ENCODE measurements at regions not wholly inside any gene's neighbourhood (a gene's known extent, or its start where the extent isn't known, plus 50 kb on each side); places are given as distances from the start of the nearest gene placed in this dataset.

DNA sequence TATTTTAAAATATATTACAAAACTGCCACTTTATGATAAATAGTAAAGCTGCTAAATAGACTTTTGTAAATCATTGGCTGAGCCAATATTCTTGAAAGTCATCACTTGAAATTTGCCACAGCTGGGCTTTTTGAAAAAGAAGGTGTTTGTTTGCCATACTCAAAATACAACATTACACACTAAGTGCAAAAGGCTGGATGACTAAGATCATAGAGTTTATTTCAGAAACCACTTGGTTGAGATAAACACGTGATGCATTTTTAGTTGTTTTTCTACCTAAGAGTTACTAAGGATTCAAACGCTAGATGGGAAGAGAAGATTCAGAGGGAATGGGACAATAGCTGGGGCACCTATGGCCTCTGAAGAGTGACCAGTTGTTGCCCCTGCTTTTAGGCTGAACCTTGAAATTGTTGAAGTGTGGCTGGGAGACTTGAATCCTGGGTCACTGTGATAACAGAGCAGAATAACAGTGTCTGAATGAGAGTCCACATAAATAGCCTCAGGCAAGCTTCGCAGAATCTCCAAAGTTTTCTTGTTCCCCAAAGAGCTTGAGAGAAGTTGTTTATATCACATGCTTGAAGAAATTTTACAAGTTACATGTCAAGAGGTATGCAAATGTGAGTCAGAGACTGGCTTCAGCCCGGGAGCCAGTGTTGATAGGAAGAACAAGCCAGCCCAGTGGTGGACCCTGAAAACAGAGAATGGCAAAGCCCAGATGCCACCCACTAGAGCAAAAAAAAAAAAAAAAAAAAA is 409.8 kb downstream of the GPD2 start:
- Histone ChIP-seq H3K4me3 (ENCODE audit: low read depth in 2 of 2, low read length in 2 of 2) (no peak overlapping the region), H3K36me3 (ENCODE audit: control insufficient read depth, insufficient read depth, low read length) (no peaks in the 10 kb centered on the region), H3K4me1 (ENCODE audit: control insufficient read depth, insufficient read depth, low read length) (no peaks in the 10 kb centered on the region), H3K9me3 (ENCODE audit: control insufficient read depth, insufficient read depth, low read depth, low read length) (no peaks in the 10 kb centered on the region), H3K27ac (ENCODE audit: low read length) (no peak overlapping the region), H3K27me3 (ENCODE audit: control insufficient read depth, insufficient read depth, low read length) (no peaks in the 10 kb centered on the region)
- ChIA-PET POLR2A (no interaction called here), CTCF (no interaction called here)
- BruUV-seq (replicated peaks), result no TSS peak
- in situ Hi-C loops (cut with HindIII; ENCODE audit: low pct_unique_long_range_greater_than_20kb, low sequenced_read_pairs), result no loop called here
- ATAC-seq (no peak), DNase-seq (ENCODE audit: low read depth, low spot score) (no peak)
- intact Hi-C loops (cut with micrococcal nuclease; ENCODE audit: unreplicated experiment), result no loop called here
- TF ChIP-seq, protein P1, sequence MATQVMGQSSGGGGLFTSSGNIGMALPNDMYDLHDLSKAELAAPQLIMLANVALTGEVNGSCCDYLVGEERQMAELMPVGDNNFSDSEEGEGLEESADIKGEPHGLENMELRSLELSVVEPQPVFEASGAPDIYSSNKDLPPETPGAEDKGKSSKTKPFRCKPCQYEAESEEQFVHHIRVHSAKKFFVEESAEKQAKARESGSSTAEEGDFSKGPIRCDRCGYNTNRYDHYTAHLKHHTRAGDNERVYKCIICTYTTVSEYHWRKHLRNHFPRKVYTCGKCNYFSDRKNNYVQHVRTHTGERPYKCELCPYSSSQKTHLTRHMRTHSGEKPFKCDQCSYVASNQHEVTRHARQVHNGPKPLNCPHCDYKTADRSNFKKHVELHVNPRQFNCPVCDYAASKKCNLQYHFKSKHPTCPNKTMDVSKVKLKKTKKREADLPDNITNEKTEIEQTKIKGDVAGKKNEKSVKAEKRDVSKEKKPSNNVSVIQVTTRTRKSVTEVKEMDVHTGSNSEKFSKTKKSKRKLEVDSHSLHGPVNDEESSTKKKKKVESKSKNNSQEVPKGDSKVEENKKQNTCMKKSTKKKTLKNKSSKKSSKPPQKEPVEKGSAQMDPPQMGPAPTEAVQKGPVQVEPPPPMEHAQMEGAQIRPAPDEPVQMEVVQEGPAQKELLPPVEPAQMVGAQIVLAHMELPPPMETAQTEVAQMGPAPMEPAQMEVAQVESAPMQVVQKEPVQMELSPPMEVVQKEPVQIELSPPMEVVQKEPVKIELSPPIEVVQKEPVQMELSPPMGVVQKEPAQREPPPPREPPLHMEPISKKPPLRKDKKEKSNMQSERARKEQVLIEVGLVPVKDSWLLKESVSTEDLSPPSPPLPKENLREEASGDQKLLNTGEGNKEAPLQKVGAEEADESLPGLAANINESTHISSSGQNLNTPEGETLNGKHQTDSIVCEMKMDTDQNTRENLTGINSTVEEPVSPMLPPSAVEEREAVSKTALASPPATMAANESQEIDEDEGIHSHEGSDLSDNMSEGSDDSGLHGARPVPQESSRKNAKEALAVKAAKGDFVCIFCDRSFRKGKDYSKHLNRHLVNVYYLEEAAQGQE (IDR thresholded peaks at IDR 0.05; ENCODE audit: insufficient read depth in 1 of 2, low read depth in 2 of 2, low read length in 1 of 2), result no peak
- TF ChIP-seq, protein P2, sequence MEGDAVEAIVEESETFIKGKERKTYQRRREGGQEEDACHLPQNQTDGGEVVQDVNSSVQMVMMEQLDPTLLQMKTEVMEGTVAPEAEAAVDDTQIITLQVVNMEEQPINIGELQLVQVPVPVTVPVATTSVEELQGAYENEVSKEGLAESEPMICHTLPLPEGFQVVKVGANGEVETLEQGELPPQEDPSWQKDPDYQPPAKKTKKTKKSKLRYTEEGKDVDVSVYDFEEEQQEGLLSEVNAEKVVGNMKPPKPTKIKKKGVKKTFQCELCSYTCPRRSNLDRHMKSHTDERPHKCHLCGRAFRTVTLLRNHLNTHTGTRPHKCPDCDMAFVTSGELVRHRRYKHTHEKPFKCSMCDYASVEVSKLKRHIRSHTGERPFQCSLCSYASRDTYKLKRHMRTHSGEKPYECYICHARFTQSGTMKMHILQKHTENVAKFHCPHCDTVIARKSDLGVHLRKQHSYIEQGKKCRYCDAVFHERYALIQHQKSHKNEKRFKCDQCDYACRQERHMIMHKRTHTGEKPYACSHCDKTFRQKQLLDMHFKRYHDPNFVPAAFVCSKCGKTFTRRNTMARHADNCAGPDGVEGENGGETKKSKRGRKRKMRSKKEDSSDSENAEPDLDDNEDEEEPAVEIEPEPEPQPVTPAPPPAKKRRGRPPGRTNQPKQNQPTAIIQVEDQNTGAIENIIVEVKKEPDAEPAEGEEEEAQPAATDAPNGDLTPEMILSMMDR (IDR thresholded peaks at IDR 0.05), result no peak
- no peak for TF ChIP-seq POLR2AphosphoS5 (IDR thresholded peaks at IDR 0.05; ENCODE audit: low read depth, low read length)
- TF ChIP-seq TCF7L2 (IDR thresholded peaks at IDR 0.05; ENCODE audit: low read depth, low read length), result no peak
- TF ChIP-seq SIN3A (IDR thresholded peaks at IDR 0.05; ENCODE audit: borderline replicate concordance, insufficient read depth, low read depth, low read length), result no peak

DNA sequence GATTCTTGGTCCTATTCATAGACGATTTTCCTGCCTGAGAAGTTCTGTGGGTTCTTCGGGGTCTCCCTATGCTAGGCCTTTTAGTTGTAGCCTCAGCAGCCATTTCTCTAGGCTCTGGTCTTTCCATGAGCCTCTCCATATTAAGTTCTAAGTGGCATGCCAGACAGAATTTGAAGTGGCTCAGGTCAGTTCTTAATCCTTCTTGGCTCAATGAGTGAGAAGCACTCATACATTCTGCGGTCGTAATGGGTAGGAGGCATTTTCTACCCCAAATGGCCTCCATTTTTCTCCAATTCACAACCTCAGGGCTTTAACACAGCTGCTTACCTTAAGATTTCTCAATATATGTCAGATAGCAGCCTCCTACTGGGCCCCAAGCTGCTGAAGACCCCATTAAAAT is 405.3 kb upstream of the GALNT5 start:
- no peak for TF ChIP-seq POLR2AphosphoS5 (IDR thresholded peaks at IDR 0.05; ENCODE audit: low read depth, low read length)
- TF ChIP-seq TCF7L2 (IDR thresholded peaks at IDR 0.05; ENCODE audit: low read depth, low read length), result no peak
- TF ChIP-seq, protein P2 (IDR thresholded peaks at IDR 0.05), result no peak
- TF ChIP-seq, protein P1 (IDR thresholded peaks at IDR 0.05; ENCODE audit: insufficient read depth in 1 of 2, low read depth in 2 of 2, low read length in 1 of 2), result no peak
- no peak for TF ChIP-seq SIN3A (IDR thresholded peaks at IDR 0.05; ENCODE audit: borderline replicate concordance, insufficient read depth, low read depth, low read length)
- H3K27me3 ChIP-seq (ENCODE audit: control insufficient read depth, insufficient read depth, low read length), result no peaks in the 10 kb centered on the region
- POLR2A ChIA-PET, result no interaction called here

More for the DNA sequence above, 405.3 kb upstream of the GALNT5 start:
- Histone ChIP-seq H3K9me3 (ENCODE audit: control insufficient read depth, insufficient read depth, low read depth, low read length) (no peaks in the 10 kb centered on the region), H3K36me3 (ENCODE audit: control insufficient read depth, insufficient read depth, low read length) (no peaks in the 10 kb centered on the region), H3K27ac (ENCODE audit: low read length) (no peak overlapping the region), H3K4me1 (ENCODE audit: control insufficient read depth, insufficient read depth, low read length) (no peaks in the 10 kb centered on the region), H3K4me3 (ENCODE audit: low read depth in 2 of 2, low read length in 2 of 2) (no peak overlapping the region)
- CTCF ChIA-PET, result no interaction called here
- intact Hi-C loops (cut with micrococcal nuclease; ENCODE audit: unreplicated experiment), result no loop called here
- in situ Hi-C loops (cut with HindIII; ENCODE audit: low pct_unique_long_range_greater_than_20kb, low sequenced_read_pairs), result no loop called here
- ATAC-seq (no peak), DNase-seq (ENCODE audit: low read depth, low spot score) (no peak)
- BruUV-seq (replicated peaks), result no TSS peak
